Right renal pelvis (tissue), 4 donors: ENCODE measurements at regions not wholly inside any gene's neighbourhood (a gene's known extent, or its start where the extent isn't known, plus 50 kb on each side); places are given as distances from the start of the nearest gene placed in this dataset.
A peak's percentile ranks its signal among the peaks of the same experiment; 100 is the strongest.

Experiments
- DNase-seq, 4 donors: peaks; one replicate each; pipeline ENCODE4 v3.0.0-alpha.2; 2013; ENCODE audit warnings: low read depth in 4 of 4, low spot score in 3 of 4, missing footprints in 1 of 4

DNA sequence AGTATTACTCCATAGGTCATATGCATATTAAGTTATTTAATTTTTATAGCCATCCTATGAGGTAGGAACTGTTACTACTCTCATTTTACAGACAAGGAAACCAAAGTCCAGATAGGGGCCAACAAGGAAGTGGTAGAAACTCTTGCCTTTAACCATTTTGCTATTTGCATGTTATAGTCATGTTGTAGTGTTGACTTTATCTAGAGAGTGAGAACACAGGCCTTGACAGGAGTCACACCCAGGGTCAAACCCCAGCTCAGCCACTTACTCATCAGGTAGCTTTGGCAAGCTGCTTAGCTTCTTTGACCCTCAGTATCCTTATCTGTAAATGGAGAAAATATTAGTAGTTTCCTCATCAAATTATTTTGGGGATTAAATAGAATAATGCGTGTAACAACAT is 156.2 kb downstream of the CAND1 start:
- no peak for DNase-seq

GRCh38 chr12:67426067-67426466 is 156.9 kb downstream of the CAND1 start:
- peak in 2 of 4 donors; percentile 53 to 60 for DNase-seq

DNA sequence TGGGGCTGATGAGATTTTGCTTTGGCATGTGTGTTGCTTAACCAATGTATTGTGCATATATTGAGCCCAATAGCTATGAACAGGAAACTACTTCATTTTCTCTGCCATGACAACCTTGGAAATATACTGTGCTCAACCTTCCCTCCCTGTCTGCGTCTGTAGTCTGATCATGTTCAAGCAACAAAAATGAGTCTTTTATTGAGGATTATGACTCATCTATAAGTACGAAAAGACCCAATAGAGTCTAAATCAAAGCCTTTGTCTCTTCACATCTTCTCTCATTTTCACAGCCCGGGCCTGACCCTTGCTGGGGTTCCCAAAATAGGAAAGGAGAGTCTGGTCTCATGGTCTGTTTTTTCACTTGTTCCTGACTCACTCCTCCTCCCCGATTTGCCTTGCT is 158.2 kb downstream of the CAND1 start:
- no peak for DNase-seq

- no peak for DNase-seq
Measured at GRCh38 chr12:67428431-67428830, 159.3 kb downstream of the CAND1 start.

DNA sequence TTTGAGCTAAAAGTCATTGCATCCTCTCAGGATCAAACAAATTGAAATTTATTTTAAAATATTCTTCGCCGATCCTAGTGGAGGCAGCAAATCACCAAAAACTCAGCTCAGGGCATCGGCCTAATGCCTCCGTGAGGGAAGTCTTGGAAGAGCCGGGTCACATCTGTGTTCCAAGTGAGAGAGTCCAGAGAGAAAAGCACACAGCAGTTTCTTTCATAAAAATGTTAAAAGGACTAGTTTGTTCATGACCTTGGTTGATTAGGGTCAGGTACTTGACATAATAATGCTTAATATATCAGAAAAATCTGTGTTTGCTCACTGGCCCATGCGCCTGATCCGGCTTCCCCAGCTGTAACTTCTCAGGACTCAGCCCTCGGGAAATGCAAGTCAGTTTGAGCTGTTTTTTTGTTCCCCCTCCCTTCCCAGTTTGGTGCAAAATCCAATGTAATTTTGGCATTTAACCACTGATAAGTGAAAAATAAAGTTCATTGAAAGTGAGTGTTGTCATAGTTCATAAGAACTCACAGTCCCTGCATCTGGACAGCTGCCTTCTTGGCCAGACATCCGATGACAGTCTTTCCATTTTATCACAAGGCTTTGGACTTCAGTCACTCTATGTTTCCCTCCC is 161.7 kb downstream of the CAND1 start:
- DNase-seq: peak; percentile 63 to 78 (median 74)

- DNase-seq: no peak
Measured at GRCh38 chr12:67431411-67432020, 162.4 kb downstream of the CAND1 start.

DNA sequence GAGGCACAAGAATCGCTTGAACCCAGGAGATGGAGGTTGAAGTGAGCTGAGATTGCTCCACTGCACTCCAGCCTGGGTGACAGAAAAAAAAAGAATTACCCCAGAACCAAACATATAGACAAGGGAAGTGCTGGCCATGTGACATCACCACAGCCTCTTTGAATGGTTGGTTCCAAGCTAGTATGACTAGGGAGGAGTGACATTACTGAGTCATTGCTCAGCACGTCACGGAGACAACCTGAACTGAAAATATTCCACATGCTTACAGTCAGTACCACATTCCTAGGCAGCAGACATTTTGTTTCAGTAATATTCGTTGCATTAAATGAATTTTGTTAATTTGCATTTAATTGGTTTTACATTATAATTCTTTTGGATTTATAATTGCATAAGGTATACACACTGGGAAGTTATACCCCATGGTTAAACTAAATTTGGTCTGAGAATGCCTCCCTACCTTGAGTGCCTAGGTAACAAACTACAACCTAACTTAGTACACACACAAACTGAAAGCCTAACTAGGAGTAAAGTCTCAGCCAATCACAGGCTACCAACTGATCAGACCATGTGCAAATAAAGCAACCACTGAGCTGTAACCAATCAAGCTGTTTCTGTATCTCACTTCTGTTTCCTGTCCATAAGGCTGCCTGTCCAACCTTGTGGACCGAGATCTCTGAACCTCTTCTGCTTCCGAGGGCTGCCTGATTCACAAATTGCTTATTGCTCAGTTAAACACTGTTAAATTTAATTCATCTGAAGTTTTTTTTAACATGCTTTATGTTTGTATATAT is 164.4 kb downstream of the CAND1 start:
- DNase-seq: no peak

GRCh38 chr12:67434671-67435370 is 165.7 kb downstream of the CAND1 start:
- DNase-seq: no peak

- no peak for DNase-seq
Measured at GRCh38 chr12:67436230-67436629, 167.1 kb downstream of the CAND1 start.

GRCh38 chr12:67437011-67437410 is 167.9 kb downstream of the CAND1 start:
- DNase-seq: no peak

DNA sequence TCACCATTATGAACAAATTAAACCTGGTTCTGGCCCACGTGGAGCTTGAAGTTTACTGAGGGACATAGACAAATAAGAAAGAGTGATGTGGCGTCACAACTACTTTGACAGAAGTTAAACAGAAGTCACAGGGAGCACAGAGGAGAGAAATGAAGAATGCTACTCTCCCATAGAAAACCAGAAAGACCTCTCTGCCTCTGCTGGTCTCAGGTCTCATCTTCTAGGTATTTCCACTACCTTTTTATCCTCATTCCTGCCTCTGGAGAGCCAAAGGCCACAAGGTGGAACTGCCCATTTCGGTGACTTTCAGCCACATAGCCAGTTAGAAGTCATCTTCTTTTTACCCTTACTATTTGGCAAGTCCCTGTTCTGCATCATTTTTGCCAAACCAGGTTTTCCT is 170.5 kb downstream of the CAND1 start:
- no peak for DNase-seq

GRCh38 chr12:67441736-67442346 is 172.7 kb downstream of the CAND1 start:
- DNase-seq: peak; percentile 63 to 80 (median 68)

- DNase-seq: peak in 1 of 4 donors; percentile 47
Measured at GRCh38 chr12:67442347-67442841, 173.2 kb downstream of the CAND1 start.

DNA sequence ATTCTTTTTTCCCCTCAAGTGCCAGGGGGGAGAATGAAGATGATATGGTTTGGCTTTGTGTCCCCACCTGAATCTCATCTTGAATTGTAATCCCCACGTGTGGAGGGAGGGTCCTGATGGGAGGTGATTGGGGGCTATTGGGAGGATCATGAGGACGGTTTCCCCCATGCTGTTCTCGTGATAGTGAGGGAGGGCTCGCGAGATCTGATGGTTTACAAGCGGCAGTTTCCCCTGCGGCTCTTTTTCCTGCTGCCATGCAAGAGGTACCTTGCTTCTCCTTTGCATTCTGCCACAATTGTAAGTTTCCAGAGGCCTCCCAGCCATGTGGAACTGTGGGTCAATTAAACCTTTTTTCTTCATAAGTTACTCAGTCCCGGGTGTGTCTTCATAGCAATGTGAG is 173.7 kb downstream of the CAND1 start:
- DNase-seq: no peak

DNA sequence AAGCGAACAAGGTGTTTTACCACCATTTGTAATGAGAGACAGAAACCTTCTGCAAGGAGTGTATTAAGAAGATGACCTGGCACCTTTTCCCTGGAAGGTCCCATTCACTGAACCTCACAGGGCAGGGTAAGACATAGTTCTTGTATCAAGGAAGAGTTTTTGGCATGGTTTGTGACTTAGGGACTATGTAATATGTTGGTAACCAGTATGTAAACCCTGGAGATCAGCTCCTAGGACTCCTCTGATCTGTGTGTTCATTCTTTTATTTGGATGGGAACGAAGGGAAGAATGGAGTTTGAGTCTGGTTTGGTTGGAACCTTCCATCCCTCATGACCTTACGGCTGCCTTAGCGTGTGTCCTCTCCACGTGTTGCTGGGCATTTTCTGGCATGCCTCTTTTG is 175.4 kb downstream of the CAND1 start:
- DNase-seq: no peak

DNA sequence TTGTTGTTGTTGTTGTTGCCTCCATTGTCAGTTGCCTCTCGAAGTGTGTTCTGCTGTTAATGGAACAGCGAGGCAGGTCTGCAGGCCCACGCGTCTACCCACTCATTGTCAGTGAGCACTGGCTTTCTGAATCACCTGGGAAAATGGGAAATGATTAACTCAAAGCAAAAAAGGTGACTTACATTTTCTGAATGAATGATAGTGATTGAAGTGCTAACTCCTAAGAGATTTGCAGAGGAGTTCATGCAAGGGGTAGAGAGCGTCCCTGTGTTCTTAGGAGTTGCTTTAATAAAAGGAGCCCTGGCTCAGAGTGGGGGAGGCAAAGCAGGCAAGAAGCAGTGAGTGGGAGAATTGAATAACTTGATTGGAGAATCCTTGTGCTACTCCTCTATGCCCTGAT is 177.6 kb downstream of the CAND1 start:
- DNase-seq: no peak

DNA sequence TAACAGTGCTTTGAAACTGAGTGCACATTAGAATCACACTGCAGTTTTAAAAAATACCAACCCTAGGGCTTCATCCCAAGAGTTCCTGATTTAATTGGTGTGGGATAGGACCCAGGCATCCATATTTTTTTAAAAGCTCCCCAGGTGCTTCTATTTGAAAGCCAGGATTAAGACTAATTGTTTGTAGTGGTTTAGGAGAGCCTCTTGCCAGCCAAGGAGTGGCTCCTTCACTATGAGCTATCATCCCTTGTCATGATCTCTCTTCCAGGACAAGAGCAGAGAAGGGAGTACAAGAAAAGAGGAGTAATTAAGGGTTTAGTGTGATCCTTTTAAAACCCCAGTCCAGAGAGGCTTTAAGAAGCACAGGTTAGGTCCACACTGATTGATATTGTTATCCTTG is 178.0 kb downstream of the CAND1 start:
- no peak for DNase-seq

- DNase-seq: no peak
Measured at GRCh38 chr12:67449591-67450052, 180.5 kb downstream of the CAND1 start.

DNA sequence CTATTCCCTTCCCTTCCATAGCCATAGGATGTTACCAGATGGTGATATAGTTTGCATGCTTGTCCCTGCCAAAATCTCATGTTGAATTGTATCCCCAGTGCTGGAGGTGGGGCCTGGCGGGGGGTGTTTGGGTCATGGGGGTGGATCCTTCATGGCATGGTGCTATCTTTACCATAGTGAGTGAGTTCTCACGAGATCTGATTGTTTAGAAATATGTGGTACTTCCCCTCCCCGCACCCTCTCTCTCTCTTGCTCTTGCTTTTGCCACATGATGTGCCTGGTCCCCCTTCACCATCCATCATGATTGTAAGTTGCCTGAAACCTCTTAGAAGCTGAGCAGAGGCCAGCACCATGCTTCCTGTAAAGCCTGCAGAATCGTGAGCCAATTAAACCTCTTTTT is 181.3 kb downstream of the CAND1 start:
- DNase-seq: no peak

DNA sequence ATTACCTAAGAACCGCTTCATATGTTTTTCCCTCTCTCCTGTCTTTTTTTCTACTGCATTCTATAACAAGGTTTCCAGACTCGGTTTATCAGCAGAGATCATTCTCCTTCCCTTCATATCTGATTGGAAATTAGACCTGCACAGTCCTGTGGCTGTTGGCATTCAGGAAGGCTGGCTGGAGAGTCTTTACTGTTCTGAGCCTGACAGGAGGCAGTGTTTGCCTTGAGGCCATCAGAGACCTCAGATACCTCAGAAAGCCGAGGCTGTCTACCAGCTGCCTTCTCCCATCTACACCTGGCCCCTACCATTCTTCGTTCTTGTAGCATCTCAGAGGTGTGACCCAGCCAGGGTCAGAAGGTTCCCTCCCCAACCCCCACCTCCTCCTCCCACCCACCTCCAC is 182.0 kb downstream of the CAND1 start:
- no peak for DNase-seq
